ENCODE measurements at regions not wholly inside any gene's neighbourhood (a gene's known extent, or its start where the extent isn't known, plus 50 kb on each side); places are given as distances from the start of the nearest gene placed in this dataset.

DNA sequence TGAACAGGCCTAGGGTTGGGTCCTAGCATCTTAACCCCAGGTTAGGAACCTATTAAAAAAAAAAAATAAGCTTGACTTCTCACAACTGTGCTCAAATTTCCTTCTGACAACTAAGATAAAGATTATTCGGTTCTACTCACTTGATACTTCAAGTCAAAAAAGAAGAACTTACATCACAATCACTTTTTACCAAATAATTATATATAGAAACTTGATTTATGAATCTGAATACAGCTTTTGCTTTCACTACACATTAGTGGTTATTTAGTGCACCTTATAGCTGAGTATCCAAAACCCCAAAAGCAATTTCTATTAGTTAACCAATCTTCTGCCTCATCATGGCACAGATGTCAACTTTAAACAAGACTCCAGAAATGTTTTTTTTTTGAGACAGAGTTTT is 119.0 kb upstream of the DST start:
- TF ChIP-seq, protein P1, sequence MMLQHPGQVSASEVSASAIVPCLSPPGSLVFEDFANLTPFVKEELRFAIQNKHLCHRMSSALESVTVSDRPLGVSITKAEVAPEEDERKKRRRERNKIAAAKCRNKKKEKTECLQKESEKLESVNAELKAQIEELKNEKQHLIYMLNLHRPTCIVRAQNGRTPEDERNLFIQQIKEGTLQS (IDR thresholded peaks at IDR 0.05) = no peak
- TF ChIP-seq, protein P2, sequence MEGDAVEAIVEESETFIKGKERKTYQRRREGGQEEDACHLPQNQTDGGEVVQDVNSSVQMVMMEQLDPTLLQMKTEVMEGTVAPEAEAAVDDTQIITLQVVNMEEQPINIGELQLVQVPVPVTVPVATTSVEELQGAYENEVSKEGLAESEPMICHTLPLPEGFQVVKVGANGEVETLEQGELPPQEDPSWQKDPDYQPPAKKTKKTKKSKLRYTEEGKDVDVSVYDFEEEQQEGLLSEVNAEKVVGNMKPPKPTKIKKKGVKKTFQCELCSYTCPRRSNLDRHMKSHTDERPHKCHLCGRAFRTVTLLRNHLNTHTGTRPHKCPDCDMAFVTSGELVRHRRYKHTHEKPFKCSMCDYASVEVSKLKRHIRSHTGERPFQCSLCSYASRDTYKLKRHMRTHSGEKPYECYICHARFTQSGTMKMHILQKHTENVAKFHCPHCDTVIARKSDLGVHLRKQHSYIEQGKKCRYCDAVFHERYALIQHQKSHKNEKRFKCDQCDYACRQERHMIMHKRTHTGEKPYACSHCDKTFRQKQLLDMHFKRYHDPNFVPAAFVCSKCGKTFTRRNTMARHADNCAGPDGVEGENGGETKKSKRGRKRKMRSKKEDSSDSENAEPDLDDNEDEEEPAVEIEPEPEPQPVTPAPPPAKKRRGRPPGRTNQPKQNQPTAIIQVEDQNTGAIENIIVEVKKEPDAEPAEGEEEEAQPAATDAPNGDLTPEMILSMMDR (IDR thresholded peaks at IDR 0.05; ENCODE audit: low read depth, low read length, missing input control) = no peak
- TF ChIP-seq RXRA (IDR thresholded peaks at IDR 0.05) = no peak
- TF ChIP-seq, protein P3, sequence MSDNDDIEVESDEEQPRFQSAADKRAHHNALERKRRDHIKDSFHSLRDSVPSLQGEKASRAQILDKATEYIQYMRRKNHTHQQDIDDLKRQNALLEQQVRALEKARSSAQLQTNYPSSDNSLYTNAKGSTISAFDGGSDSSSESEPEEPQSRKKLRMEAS (IDR thresholded peaks at IDR 0.05) = no peak
